BLaER1 treated with 17β-estradiol and CSF1 and Interleukin-3, amounts not matched to agents 10 nM and 100 nM (cell line): ENCODE measurements at regions not wholly inside any gene's neighbourhood (a gene's known extent, or its start where the extent isn't known, plus 50 kb on each side); places are given as distances from the start of the nearest gene placed in this dataset.

Experiments used
- H3K27ac ChIP-seq, 11 experiments: shearing (Covaris generic); formaldehyde crosslinking; 2 replicates each; pipeline ENCODE4 v1.8.1; 2022
- H3K27me3 ChIP-seq, 11 experiments: shearing (Covaris generic); formaldehyde crosslinking; 2 replicates each; pipeline ENCODE4 v1.8.1; 2022
- H3K36me3 ChIP-seq, 11 experiments: shearing (Covaris generic); formaldehyde crosslinking; 2 replicates each; pipeline ENCODE4 v1.8.1; 2022
- H3K4me1 ChIP-seq, 10 experiments: shearing (Covaris generic); formaldehyde crosslinking; 2 replicates each; pipeline ENCODE4 v1.8.1; 2022
- H3K4me2 ChIP-seq, 11 experiments: shearing (Covaris generic); formaldehyde crosslinking; 2 replicates each; pipeline ENCODE4 v1.8.1; 2022
- H3K4me3 ChIP-seq, 10 experiments: shearing (Covaris generic); formaldehyde crosslinking; 2 replicates each; pipeline ENCODE4 v1.8.1; 2022
- H3K9ac ChIP-seq, 11 experiments: shearing (Covaris generic); formaldehyde crosslinking; 2 replicates each; pipeline ENCODE4 v1.8.1; 2022
- H3K9me3 ChIP-seq, 11 experiments: shearing (Covaris generic); formaldehyde crosslinking; replicated peaks in 1 of 11; 2 replicates each; pipeline ENCODE4 v1.8.1; 2022
- H4K20me1 ChIP-seq, 11 experiments: shearing (Covaris generic); formaldehyde crosslinking; 2 replicates each; pipeline ENCODE4 v1.8.1; 2022
- Cebpa-rat ChIP-seq, 11 experiments: shearing (Covaris generic); IDR thresholded peaks; 2 replicates each; pipeline ENCODE4 v1.8.1; 2022

DNA sequence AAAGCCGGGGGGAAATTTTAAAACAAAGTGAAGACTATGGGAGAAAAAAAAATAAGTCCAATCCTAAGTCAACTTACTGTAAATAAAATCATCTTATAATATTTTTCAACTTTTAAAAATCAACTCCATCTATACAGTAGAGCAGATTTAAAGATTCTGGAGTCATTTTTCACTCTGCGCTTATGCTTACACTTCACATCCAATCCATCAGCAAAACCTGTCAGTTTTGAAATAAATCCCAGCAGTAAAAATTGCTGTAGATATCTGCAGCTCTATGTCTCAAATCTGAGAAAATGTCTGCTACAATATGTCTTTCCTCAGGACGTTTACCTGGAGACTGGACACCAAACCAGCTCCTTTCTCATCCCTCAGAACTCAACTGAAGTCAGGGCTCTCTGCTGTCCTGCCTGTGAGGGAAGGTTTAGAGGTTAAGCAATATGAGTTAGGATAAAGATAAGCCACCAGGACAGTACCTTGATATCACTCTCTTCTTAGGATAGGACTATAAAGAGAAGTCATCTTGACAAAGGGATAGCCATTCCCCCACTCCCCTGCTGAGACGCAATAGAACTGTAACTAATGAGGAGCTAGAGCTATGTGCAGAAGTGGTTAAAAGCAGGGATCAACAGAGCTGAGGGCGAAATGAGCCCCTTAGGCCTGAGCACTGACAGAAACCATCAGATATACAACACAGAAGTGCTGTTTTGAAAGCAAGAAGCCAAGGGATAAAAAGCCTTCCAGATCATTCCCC lies 254.7 kb upstream of the KLHL1 start:
- no peaks in the 10 kb centered on the region for H3K4me1 ChIP-seq
- no peak overlapping the region for H3K27ac ChIP-seq

DNA sequence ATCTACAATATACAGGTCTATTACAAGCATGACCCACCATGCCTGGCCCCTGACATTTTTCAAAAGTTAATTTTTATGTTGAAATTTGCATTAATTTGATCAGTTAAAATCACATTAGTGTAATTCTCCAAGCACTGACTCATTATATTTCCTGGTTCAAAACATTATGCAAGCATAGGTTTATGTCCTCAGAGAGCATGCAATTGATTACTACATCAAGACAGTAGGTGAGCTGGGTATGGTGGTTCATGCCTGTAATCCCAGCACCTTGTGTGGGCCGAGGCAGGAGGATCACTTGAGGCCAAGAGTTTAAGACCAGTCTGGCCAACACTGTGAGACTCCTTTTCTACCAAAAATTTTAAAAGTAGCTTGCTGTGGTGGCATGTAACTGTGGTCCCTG lies 248.8 kb upstream of the KLHL1 start:
- H3K36me3 ChIP-seq, result no peaks in the 10 kb centered on the region

More for the DNA sequence above, 254.7 kb upstream of the KLHL1 start:
- Histone ChIP-seq H3K4me2 (no peak overlapping the region), H3K9me3 (no peaks in the 10 kb centered on the region), H3K9ac (no peak overlapping the region), H3K36me3 (no peaks in the 10 kb centered on the region), H4K20me1 (no peaks in the 10 kb centered on the region), H3K27me3 (no peaks in the 10 kb centered on the region), H3K4me3 (no peak overlapping the region)
- TF ChIP-seq Cebpa-rat (IDR thresholded peaks at IDR 0.05), result no peak

DNA sequence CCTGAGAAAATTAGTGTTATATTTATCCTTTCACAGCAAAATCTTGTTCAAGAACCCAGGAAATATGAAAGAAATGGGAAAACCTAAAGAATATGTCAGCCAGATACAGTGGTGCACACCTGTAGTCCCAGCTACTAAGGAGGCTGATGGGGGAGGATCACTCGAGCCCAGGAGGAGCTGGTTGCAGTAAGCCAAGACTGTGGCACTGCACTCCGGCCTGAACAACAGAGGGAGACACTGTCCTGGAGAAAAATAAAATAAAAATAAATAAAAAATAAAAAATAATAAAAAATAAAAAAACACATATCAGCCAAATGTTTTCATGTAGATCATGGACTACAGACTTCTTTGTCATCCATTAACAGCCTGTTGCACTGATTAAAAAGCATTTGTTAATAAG lies 244.8 kb upstream of the KLHL1 start:
- TF ChIP-seq Cebpa-rat (IDR thresholded peaks at IDR 0.05), result no peak
- no peaks in the 10 kb centered on the region for H3K36me3 ChIP-seq

More for the DNA sequence above, 248.8 kb upstream of the KLHL1 start:
- Histone ChIP-seq H4K20me1 (no peaks in the 10 kb centered on the region), H3K9ac (no peak overlapping the region), H3K27me3 (no peaks in the 10 kb centered on the region), H3K27ac (no peak overlapping the region), H3K9me3 (no peaks in the 10 kb centered on the region), H3K4me1 (peaks cover 0 to 13% (median 3%) of the 10 kb centered on the region in 10 experiments; a peak in 5 of 20 replicates), H3K4me2 (no peak overlapping the region), H3K4me3 (no peak overlapping the region)
- TF ChIP-seq Cebpa-rat (IDR thresholded peaks at IDR 0.05), result no peak

DNA sequence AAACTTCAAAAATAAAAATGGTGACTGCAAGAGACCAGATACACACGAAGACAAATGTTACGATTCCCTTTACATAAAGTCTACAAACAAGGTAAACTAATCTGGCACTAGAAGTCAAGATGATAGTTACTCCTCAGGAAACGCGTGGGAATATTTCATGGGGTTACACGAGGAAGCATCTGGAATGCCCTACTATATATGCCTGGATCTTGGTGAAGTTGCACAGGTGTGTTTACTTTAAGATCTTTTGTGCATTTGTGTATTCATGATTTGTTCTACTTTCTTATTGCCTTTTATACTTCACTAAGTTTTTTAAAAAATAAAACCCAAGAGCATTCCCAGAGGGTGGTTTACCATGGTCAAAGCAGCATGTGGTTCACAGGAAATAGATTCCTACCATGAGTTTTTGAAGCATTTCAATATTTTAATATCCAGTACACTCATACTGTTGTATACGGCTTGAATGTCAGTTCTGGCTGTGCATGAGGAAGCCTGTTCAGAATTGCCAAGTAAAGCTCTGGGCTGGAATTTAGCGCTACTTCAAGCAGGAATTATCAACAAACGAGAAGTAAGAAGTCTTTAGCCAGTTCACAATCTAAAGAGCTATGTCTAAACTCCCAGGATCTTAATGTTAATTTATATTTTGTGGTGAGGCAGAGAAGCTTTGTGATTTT lies 239.8 kb upstream of the KLHL1 start:
- Histone ChIP-seq H3K9me3 (no peaks in the 10 kb centered on the region), H3K36me3 (no peaks in the 10 kb centered on the region), H4K20me1 (no peaks in the 10 kb centered on the region), H3K27ac (no peak overlapping the region), H3K27me3 (no peaks in the 10 kb centered on the region), H3K4me1 (peaks cover 0 to 1% (median 0%) of the 10 kb centered on the region in 10 experiments; a peak in 3 of 20 replicates), H3K4me3 (no peak overlapping the region), H3K4me2 (no peak overlapping the region), H3K9ac (no peak overlapping the region)
- no peak for TF ChIP-seq Cebpa-rat (IDR thresholded peaks at IDR 0.05)

More for the DNA sequence above, 244.8 kb upstream of the KLHL1 start:
- no peak overlapping the region for H3K4me3 ChIP-seq
- H3K27me3 ChIP-seq, result no peaks in the 10 kb centered on the region
- H3K4me2 ChIP-seq, result peak overlapping the region in 1 of 11 experiments; percentile 16; a peak in 2 of 22 replicates
- H3K27ac ChIP-seq, result no peak overlapping the region
- peaks cover 0 to 13% (median 3%) of the 10 kb centered on the region in 10 experiments; a peak in 5 of 20 replicates for H3K4me1 ChIP-seq
- no peak overlapping the region for H3K9ac ChIP-seq
- no peaks in the 10 kb centered on the region for H3K9me3 ChIP-seq
- H4K20me1 ChIP-seq, result no peaks in the 10 kb centered on the region

DNA sequence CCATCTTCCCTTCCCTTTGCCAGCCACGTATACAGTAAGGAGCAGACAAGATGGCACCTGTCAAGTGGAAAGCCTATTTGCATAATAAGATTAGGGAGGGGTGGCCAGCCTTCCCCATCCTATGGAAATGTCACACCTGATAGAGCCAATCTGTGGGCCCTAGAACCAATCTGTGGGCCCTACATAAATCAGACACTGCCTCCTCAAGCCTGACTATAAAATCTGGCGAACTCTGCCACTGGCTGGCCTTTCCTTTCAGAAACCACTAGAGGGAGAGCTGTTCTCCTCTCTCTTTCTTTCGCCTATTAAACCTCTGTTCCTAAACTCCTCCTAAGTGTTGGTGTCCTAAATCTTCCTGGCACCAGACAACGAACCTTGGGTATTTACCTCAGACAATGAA lies 231.5 kb upstream of the KLHL1 start:
- H3K27ac ChIP-seq, result no peak overlapping the region
- H3K9ac ChIP-seq, result no peak overlapping the region
- H3K4me2 ChIP-seq, result peak overlapping the region in 3 of 11 experiments; percentile 14 to 44 (median 26); a peak in 3 of 22 replicates
- H3K4me3 ChIP-seq, result no peak overlapping the region
- H3K4me1 ChIP-seq, result peaks cover 0 to 29% (median 16%) of the 10 kb centered on the region in 10 experiments; a peak in 13 of 20 replicates
- H3K27me3 ChIP-seq, result no peaks in the 10 kb centered on the region
- peaks cover 0 to 7% (median 4%) of the 10 kb centered on the region in 11 experiments; a peak in 7 of 22 replicates for H3K9me3 ChIP-seq
- H4K20me1 ChIP-seq, result no peaks in the 10 kb centered on the region
- TF ChIP-seq Cebpa-rat (IDR thresholded peaks at IDR 0.05), result no peak
- H3K36me3 ChIP-seq, result no peaks in the 10 kb centered on the region

DNA sequence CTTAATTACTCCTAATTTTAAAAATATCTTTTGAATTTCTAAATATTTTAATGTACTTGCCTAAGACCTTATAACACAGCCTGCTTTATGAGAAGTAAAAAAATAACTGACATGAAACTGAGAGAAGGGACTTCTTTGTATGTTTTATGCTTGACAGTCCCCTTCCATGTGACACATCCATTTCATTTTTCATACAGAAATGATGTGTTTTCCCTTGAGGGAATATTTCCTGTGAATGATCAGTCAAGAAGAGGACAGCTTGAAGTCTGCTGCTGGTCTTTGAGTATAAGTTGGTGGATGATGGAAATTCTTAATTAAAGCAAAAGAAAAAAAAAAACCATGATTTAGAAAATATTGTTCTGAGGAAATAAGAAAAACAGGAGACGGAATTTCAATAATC lies 230.4 kb upstream of the KLHL1 start:
- Histone ChIP-seq H3K27me3 (no peaks in the 10 kb centered on the region), H3K27ac (no peak overlapping the region), H3K4me1 (peaks cover 0 to 29% (median 16%) of the 10 kb centered on the region in 10 experiments; a peak in 13 of 20 replicates), H3K4me3 (no peak overlapping the region; a peak in 1 of 20 replicates), H3K4me2 (peak overlapping the region in 6 of 11 experiments; percentile 20 to 64 (median 55); a peak in 11 of 22 replicates), H3K9ac (no peak overlapping the region), H3K36me3 (no peaks in the 10 kb centered on the region), H3K9me3 (peaks cover 0 to 7% (median 4%) of the 10 kb centered on the region in 11 experiments; a peak in 7 of 22 replicates), H4K20me1 (no peaks in the 10 kb centered on the region)
- TF ChIP-seq Cebpa-rat (IDR thresholded peaks at IDR 0.05), result no peak

DNA sequence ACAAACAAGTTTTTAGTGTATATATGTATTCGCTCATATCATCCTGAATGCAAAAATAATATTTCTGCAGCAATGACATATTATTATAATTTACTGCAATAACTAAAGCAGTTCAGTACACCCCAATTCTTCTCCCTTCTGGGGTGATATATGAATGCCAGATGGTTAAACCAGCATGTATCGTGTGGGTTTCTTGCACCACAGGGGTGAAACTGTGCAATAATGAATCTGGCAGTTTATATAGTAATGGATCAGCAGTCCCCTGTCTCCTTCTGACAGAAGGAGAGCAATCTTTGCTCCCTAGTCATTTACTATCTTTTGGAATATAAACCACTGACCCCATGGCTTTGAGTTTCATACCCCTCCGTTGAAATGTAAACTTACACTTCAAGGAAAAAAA lies 228.6 kb upstream of the KLHL1 start:
- no peak overlapping the region for H3K27ac ChIP-seq
- H3K4me3 ChIP-seq, result no peak overlapping the region
- H3K9ac ChIP-seq, result no peak overlapping the region
- H3K4me1 ChIP-seq, result peaks cover 0 to 29% (median 16%) of the 10 kb centered on the region in 10 experiments; a peak in 13 of 20 replicates
- no peaks in the 10 kb centered on the region for H3K27me3 ChIP-seq
- no peaks in the 10 kb centered on the region for H4K20me1 ChIP-seq
- TF ChIP-seq Cebpa-rat (IDR thresholded peaks at IDR 0.05), result no peak
- peaks cover 0 to 7% (median 4%) of the 10 kb centered on the region in 11 experiments; a peak in 7 of 22 replicates for H3K9me3 ChIP-seq
- peak overlapping the region in 2 of 11 experiments; percentile 45 to 61; a peak in 1 of 22 replicates for H3K4me2 ChIP-seq
- H3K36me3 ChIP-seq, result no peaks in the 10 kb centered on the region

DNA sequence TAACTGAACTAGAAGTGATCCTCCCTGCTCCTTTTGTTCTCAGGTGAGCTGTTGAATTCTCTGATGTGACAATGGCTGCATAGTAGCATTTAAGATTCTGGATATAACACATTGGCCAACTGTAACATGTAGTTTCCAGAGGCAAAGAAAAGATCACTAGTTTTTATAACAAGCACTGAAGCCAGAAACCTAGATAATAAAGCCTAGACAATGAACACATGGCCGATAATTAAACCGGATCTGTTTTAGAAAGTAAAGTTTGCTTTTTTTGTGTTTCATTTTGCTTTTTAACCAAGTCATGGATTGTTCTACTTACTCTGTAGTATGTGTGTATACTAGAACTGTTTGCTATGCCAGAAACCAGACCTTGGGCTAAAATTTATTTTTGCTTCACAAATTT lies 225.5 kb upstream of the KLHL1 start:
- no peak for TF ChIP-seq Cebpa-rat (IDR thresholded peaks at IDR 0.05)
- Histone ChIP-seq H3K27me3 (no peaks in the 10 kb centered on the region), H3K4me2 (no peak overlapping the region), H3K36me3 (no peaks in the 10 kb centered on the region), H3K4me3 (no peak overlapping the region), H4K20me1 (no peaks in the 10 kb centered on the region), H3K27ac (no peak overlapping the region), H3K9ac (no peak overlapping the region), H3K9me3 (no peaks in the 10 kb centered on the region), H3K4me1 (peaks cover 0 to 22% (median 14%) of the 10 kb centered on the region in 10 experiments; a peak in 13 of 20 replicates)

DNA sequence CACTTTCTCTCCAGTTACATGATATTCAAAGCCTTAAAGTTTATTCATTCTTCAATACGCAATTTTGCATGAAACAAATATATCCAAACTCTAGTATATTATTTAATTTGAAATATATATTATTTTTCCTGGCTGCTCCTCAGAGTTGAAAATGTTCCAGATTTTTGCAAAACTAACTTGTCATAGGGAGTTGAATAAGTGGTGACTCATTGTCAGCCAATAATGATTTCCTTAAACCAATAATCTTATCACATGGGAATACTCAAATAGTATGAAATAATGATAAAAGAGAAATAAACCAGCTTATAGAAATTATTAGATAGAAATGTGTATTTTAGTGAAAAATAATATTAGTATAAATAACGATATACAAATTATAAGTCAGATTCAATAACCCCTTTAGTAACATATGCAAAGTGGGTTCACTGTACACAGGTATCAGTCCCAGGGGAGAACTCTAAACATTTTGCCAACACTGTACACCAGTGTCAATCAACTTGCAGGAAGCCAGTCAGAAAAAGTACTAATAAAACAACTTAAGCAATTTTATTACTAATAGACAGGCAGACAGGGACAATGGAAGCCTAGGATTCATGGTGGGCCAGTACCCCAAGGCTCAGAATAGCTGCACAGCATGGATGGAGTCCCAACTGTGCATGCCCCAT lies 222.6 kb upstream of the KLHL1 start:
- no peak for TF ChIP-seq Cebpa-rat (IDR thresholded peaks at IDR 0.05)
- Histone ChIP-seq H3K36me3 (no peaks in the 10 kb centered on the region), H4K20me1 (no peaks in the 10 kb centered on the region), H3K4me1 (no peaks in the 10 kb centered on the region), H3K4me3 (no peak overlapping the region), H3K27ac (no peak overlapping the region), H3K27me3 (no peaks in the 10 kb centered on the region), H3K9me3 (no peaks in the 10 kb centered on the region), H3K9ac (no peak overlapping the region), H3K4me2 (no peak overlapping the region)
